ENCODE measurements at regions not wholly inside any gene's neighbourhood (a gene's known extent, or its start where the extent isn't known, plus 50 kb on each side); places are given as distances from the start of the nearest gene placed in this dataset.

DNA sequence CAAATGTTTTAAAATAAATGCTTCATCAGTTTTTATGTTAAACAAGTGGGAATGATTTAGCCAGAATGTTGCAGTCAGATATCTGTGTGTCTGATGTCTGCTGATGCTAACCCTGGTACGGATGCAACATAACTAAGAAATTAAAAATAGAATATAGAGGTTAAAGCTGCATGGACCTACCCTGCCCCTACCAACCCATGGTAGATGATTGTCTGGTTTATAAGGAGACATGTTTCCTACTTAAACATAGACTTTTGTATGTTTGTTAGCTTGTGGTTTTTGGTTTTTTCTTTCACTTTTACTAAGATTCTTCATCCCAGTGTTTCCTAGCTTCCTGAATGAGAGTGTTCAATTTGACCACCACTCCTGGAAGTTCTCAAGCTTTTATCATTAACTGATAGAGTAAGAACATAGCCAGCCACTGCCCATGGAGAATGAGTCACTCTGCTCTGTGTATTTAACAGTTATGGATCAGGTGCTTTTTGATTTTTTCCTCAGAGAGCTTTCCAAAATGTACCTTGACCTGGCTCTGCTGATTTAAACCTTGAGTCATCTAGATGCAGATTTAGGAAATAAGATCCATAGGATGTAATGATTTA is 70.7 kb upstream of the VEPH1 start:
- H3K27me3 Mint-ChIP-seq (ENCODE audit: low read depth): no peaks in the 10 kb centered on the region
- no peak overlapping the region for H4K8ac ChIP-seq (replicated peaks; ENCODE audit: insufficient read length, low read depth, low read length)
- no peak overlapping the region for H2BK15ac ChIP-seq (ENCODE audit: low read depth, low read length)
- H3K23me2 ChIP-seq (ENCODE audit: insufficient read length, low read depth, low read length, poor library complexity, severe bottlenecking): no peaks in the 10 kb centered on the region
- H2AK5ac ChIP-seq (ENCODE audit: insufficient read length, low read length): no peak overlapping the region
- no peak overlapping the region for H3K14ac ChIP-seq (ENCODE audit: insufficient read depth, low read length)
- H3K56ac ChIP-seq (ENCODE audit: insufficient read length, low read depth, low read length): no peak overlapping the region
- no peak overlapping the region for H3K23ac ChIP-seq (ENCODE audit: insufficient read length, low read depth, low read length)
- H3K9ac ChIP-seq (ENCODE audit: extremely low read depth, insufficient read length, low read length): no peak overlapping the region
- H2AFZ ChIP-seq (ENCODE audit: low read length): no peak overlapping the region
- no peak for DNase-seq
- H3K4ac ChIP-seq (ENCODE audit: low read depth, low read length): no peak overlapping the region
- no peaks in the 10 kb centered on the region for H3K36me3 Mint-ChIP-seq (ENCODE audit: insufficient read depth in 1 of 3, low read depth in 3 of 3)
- no peak overlapping the region for H2BK12ac ChIP-seq (ENCODE audit: insufficient read length, low read depth, low read length)
- H3K79me2 ChIP-seq (ENCODE audit: insufficient read depth, low read length): no peaks in the 10 kb centered on the region
- no peak overlapping the region for H2BK5ac ChIP-seq (ENCODE audit: insufficient read length, low read length)
- no peak overlapping the region for H3K27ac ChIP-seq (ENCODE audit: insufficient read length, low read depth, low read length)
- H4K20me1 ChIP-seq (ENCODE audit: control insufficient read depth, insufficient read depth, insufficient read length): no peaks in the 10 kb centered on the region
- H3K4me1 ChIP-seq (ENCODE audit: insufficient read depth, low read length): no peaks in the 10 kb centered on the region
- H2BK20ac ChIP-seq (ENCODE audit: low read depth, low read length, poor library complexity, severe bottlenecking): no peak overlapping the region
- TF ChIP-seq, protein P1, sequence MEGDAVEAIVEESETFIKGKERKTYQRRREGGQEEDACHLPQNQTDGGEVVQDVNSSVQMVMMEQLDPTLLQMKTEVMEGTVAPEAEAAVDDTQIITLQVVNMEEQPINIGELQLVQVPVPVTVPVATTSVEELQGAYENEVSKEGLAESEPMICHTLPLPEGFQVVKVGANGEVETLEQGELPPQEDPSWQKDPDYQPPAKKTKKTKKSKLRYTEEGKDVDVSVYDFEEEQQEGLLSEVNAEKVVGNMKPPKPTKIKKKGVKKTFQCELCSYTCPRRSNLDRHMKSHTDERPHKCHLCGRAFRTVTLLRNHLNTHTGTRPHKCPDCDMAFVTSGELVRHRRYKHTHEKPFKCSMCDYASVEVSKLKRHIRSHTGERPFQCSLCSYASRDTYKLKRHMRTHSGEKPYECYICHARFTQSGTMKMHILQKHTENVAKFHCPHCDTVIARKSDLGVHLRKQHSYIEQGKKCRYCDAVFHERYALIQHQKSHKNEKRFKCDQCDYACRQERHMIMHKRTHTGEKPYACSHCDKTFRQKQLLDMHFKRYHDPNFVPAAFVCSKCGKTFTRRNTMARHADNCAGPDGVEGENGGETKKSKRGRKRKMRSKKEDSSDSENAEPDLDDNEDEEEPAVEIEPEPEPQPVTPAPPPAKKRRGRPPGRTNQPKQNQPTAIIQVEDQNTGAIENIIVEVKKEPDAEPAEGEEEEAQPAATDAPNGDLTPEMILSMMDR (conservative IDR thresholded peaks at IDR 0.05): no peak
- no CpG with 5 or more reads among the region's 1 CpG for WGBS (ENCODE audit: extremely low coverage, insufficient read length, low lambda C conversion rate)
- no peaks in the 10 kb centered on the region for H3K9me3 Mint-ChIP-seq
- no peak overlapping the region for H3T11ph ChIP-seq (ENCODE audit: low read length)
- H3K27ac Mint-ChIP-seq: no peak overlapping the region
- no peak overlapping the region for H3K18ac ChIP-seq (ENCODE audit: insufficient read length, low read depth, low read length)
- H3K4me2 ChIP-seq (ENCODE audit: insufficient read depth, insufficient read length, low read length): no peak overlapping the region
- H4K91ac ChIP-seq (ENCODE audit: insufficient read length, low read depth, low read length): no peak overlapping the region
- H3K4me3 Mint-ChIP-seq: no peak overlapping the region
- H3K4me1 Mint-ChIP-seq: no peaks in the 10 kb centered on the region
- no peak overlapping the region for H2BK120ac ChIP-seq (ENCODE audit: low read depth, low read length, poor library complexity, severe bottlenecking)
- no peaks in the 10 kb centered on the region for H3K27me3 ChIP-seq (ENCODE audit: insufficient read depth, low read length)
- H3K79me1 ChIP-seq (ENCODE audit: insufficient read depth, low read depth, low read length, poor library complexity, severe bottlenecking): no peaks in the 10 kb centered on the region
- H4K5ac ChIP-seq (ENCODE audit: insufficient read length, low read depth, low read length): no peak overlapping the region
- H3K9me3 ChIP-seq (ENCODE audit: control insufficient read depth, low read depth, low read length): no peaks in the 10 kb centered on the region

Measured in H9 (cell line).